Activated CD8-positive, alpha-beta T cell treated with anti-CD3 and anti-CD28 coated beads for 36 hours (primary cell): ENCODE measurements at regions not wholly inside any gene's neighbourhood (a gene's known extent, or its start where the extent isn't known, plus 50 kb on each side); places are given as distances from the start of the nearest gene placed in this dataset.

Experiments used
- ATAC-seq: fragments of 200-7000 bp; cut with Tn5 transposase; one replicate; pipeline ENCODE4 v1.10.0; 2021; ENCODE audit warnings: mild to moderate bottlenecking, moderate library complexity
- CTCF ChIA-PET: fragments of 350-600 bp; sonication (Branson Sonifier 250); formaldehyde crosslinking; loops from one replicate; lab custom pipeline; 2021; ENCODE audit warnings: antibody characterized with exemption; lab: Charles Lee
- POLR2A ChIA-PET: fragments of 350-600 bp; sonication (Branson Sonifier 250); formaldehyde crosslinking; loops from one replicate; lab custom pipeline; 2021; ENCODE audit warnings: antibody characterized with exemption; lab: Charles Lee
- DNase-seq: peaks from one replicate; pipeline ENCODE4 v3.0.0-alpha.2; 2020
- H3K27ac Mint-ChIP-seq: one replicate; pipeline ENCODE4 v1.8.0; 2021; ENCODE audit warnings: mild to moderate bottlenecking, mixed read lengths
- H3K27me3 Mint-ChIP-seq: one replicate; pipeline ENCODE4 v1.8.0; 2021; ENCODE audit warnings: mixed read lengths
- H3K36me3 Mint-ChIP-seq: one replicate; pipeline ENCODE4 v1.8.0; 2021; ENCODE audit warnings: low read depth, mixed read lengths
- H3K4me1 Mint-ChIP-seq: one replicate; pipeline ENCODE4 v1.8.0; 2021; ENCODE audit warnings: low read depth, mixed read lengths
- H3K4me3 Mint-ChIP-seq: one replicate; pipeline ENCODE4 v1.8.0; 2021; ENCODE audit warnings: mild to moderate bottlenecking, moderate library complexity, mixed read lengths
- H3K9me3 Mint-ChIP-seq: one replicate; pipeline ENCODE4 v1.8.0; 2021; ENCODE audit warnings: mixed read lengths
- intact Hi-C: fragments of 100-400 bp; cut with micrococcal nuclease; formaldehyde crosslinking; loops from one replicate; pipeline ENCODE4 v1.10.0; 2022
- TF ChIP-seq, protein P1 (sequence below): fragments of 200-600 bp; IDR thresholded peaks from one replicate; pipeline ENCODE4 v1.8.0; 2022; ENCODE audit warnings: antibody characterized with exemption, mild to moderate bottlenecking

DNA sequence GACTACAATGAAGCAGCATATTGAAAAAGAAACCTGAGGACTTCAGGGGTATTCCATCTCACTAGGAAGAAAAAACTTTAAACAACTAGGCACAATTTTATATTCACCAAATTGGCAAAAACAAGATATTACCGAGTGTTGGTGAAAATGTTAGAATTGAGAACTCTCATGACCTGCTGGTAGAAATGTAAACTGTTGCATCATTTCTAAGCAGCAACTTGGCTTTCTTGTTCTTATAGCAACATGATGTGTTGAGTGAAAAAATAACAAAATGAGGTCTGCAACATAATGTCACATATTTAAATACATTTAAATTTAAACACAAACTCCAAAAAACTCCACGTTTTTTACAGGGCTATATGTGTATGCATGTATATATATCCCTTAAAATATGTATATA, 59.0 kb upstream of the SPPL2A start:
- ATAC-seq (no peak), DNase-seq (no peak)
- Mint-ChIP-seq H3K27ac (no peak overlapping the region), H3K4me1 (no peaks in the 10 kb centered on the region), H3K36me3 (no peaks in the 10 kb centered on the region), H3K4me3 (no peak overlapping the region), H3K9me3 (no peaks in the 10 kb centered on the region), H3K27me3 (peaks cover 6% of the 10 kb centered on the region)
- TF ChIP-seq, protein P1, sequence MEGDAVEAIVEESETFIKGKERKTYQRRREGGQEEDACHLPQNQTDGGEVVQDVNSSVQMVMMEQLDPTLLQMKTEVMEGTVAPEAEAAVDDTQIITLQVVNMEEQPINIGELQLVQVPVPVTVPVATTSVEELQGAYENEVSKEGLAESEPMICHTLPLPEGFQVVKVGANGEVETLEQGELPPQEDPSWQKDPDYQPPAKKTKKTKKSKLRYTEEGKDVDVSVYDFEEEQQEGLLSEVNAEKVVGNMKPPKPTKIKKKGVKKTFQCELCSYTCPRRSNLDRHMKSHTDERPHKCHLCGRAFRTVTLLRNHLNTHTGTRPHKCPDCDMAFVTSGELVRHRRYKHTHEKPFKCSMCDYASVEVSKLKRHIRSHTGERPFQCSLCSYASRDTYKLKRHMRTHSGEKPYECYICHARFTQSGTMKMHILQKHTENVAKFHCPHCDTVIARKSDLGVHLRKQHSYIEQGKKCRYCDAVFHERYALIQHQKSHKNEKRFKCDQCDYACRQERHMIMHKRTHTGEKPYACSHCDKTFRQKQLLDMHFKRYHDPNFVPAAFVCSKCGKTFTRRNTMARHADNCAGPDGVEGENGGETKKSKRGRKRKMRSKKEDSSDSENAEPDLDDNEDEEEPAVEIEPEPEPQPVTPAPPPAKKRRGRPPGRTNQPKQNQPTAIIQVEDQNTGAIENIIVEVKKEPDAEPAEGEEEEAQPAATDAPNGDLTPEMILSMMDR = no peak
- POLR2A ChIA-PET = no interaction called here
- CTCF ChIA-PET = no interaction called here
- intact Hi-C loops = no loop called here

DNA sequence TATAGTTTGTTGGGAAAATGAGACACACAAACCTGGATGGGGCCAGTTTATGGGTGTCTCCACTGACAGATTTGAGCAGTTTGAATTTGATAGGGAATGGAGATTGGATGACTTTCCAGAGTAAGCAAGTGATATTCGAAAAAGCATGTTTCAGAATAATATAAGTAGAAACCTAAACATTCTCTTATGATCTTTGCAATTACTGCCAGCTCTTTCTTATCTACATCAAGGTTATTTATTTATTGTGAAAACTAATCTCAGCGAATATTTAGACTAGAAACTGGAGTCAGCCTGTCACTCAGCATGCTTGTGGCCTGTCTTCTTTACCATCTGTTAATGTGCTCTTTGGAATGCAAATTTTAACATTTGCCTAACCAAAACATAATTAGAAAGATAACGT, 57.8 kb upstream of the SPPL2A start:
- Mint-ChIP-seq H3K27ac (no peak overlapping the region), H3K27me3 (peaks cover 8% of the 10 kb centered on the region), H3K9me3 (no peaks in the 10 kb centered on the region), H3K4me3 (no peak overlapping the region), H3K4me1 (no peaks in the 10 kb centered on the region), H3K36me3 (no peaks in the 10 kb centered on the region)
- ChIA-PET CTCF (no interaction called here), POLR2A (no interaction called here)
- TF ChIP-seq, protein P1 = no peak
- intact Hi-C loops = no loop called here
- DNase-seq (no peak), ATAC-seq (no peak)

DNA sequence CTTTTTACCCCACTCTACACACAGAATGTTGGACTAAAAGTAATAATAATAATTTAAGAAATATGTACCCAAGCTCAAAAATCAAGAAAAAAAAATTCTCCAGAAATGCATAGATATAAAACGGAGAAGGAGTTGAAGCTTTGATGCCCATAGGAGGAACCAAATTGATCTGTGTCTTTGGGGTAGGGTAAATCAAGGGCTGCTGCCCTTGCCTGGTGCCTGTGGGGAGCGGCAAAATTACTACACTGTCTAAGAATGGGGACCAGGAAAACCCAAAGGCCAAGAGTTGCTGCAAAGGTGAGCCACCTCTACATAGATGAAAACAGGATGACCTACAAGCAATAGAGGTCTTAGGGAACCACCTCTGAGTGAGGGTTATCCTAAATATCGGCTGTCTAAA, 56.0 kb upstream of the SPPL2A start:
- POLR2A ChIA-PET = no interaction called here
- TF ChIP-seq, protein P1 = no peak
- H3K4me1 Mint-ChIP-seq = no peaks in the 10 kb centered on the region
- CTCF ChIA-PET = interaction anchor here (1.4 to 1.6 kb wide), 2 partner anchors 9 to 22 kb away, joined by 3 to 4 read pairs; no protein-coding TSS in a partner anchor
- H3K9me3 Mint-ChIP-seq = no peaks in the 10 kb centered on the region
- DNase-seq (no peak), ATAC-seq (no peak)
- H3K27ac Mint-ChIP-seq = no peak overlapping the region
- H3K4me3 Mint-ChIP-seq = no peak overlapping the region
- peaks cover 8% of the 10 kb centered on the region for H3K27me3 Mint-ChIP-seq
- intact Hi-C loops = no loop called here
- H3K36me3 Mint-ChIP-seq = no peaks in the 10 kb centered on the region

DNA sequence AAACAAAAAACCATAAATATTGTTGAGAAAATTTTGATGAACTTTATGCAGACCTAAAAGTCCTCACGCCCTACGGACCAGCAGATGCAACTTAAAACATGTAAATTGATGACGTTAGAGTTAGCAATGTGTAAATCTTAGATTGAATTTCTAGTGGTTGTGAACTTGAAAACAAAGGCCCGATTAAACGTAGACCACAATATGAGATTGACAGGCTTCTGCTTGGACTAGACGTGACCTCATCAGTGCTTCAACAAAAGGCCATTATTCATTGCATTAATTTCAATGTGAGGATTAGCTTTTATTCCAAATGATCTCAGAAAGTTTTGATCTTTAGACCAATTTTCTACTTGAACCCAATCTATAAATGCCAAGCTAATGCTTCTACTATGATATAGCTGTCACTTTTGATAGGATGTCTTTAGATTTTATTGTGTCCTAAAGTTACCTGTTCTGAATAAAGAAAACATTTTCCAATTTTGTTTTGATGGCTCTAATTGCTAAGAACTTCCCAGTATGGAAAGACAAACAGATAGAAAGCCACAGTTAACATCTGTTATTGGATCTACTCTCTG, 55.4 kb upstream of the SPPL2A start:
- Mint-ChIP-seq H3K27ac (no peak overlapping the region), H3K27me3 (peaks cover 4% of the 10 kb centered on the region), H3K9me3 (no peaks in the 10 kb centered on the region), H3K36me3 (no peaks in the 10 kb centered on the region), H3K4me3 (no peak overlapping the region), H3K4me1 (no peaks in the 10 kb centered on the region)
- no peak for ATAC-seq
- ChIA-PET CTCF (interaction anchor here (1.4 to 1.6 kb wide), 2 partner anchors 8 to 22 kb away, joined by 3 to 4 read pairs; no protein-coding TSS in a partner anchor), POLR2A (interaction anchor here (0.7 kb wide), 1 partner anchor 1183 kb away, joined by 3 read pairs; no protein-coding TSS in a partner anchor)
- DNase-seq = no peak
- intact Hi-C loops = no loop called here
- TF ChIP-seq, protein P1 = no peak

DNA sequence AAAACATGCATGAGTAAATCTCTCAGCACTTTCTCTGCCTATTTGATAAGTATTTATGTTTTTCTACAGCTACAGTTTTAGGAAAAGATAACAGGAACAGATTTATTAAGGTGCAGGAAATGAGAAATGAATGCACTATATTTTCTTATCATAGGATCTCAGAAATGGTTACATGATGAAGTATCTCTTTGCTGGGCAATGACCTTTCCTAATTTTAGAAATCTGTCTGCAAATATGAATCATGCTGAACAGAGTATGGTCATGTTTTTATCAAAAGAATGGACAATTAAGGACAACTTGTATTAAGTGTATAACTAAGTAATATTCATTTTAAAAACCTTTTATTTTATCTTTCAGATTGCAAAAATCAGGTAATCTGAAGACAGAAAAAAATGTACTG, 53.8 kb upstream of the SPPL2A start:
- Mint-ChIP-seq H3K27ac (no peak overlapping the region), H3K4me1 (no peaks in the 10 kb centered on the region), H3K27me3 (peaks cover 3% of the 10 kb centered on the region), H3K9me3 (no peaks in the 10 kb centered on the region), H3K4me3 (no peak overlapping the region), H3K36me3 (no peaks in the 10 kb centered on the region)
- ATAC-seq = no peak
- TF ChIP-seq, protein P1 = no peak
- ChIA-PET CTCF (no interaction called here), POLR2A (interaction anchor here (0.5 kb wide), 1 partner anchor 81 kb away, joined by 3 read pairs; no protein-coding TSS in a partner anchor)
- no peak for DNase-seq
- intact Hi-C loops = no loop called here
